Ramos (cell line): ENCODE measurements at regions not wholly inside any gene's neighbourhood (a gene's known extent, or its start where the extent isn't known, plus 50 kb on each side); places are given as distances from the start of the nearest gene placed in this dataset.

Source experiments
- in situ Hi-C: fragments of 300-500 bp; cut with MboI; formaldehyde crosslinking; loops from one replicate; pipeline ENCODE4 v1.14.3; 2022; ENCODE audit warnings: low sequenced_read_pairs; ENCODE audit not compliant: unreplicated experiment

GRCh38 chr13:105543742-105544141, 991.7 kb downstream of the EFNB2 start:
- in situ Hi-C loops: no loop called here

GRCh38 chr13:105541565-105541964, 993.9 kb downstream of the EFNB2 start:
- in situ Hi-C loops: no loop called here

GRCh38 chr13:105538346-105538745, 997.1 kb downstream of the EFNB2 start:
- in situ Hi-C loops: no loop called here

GRCh38 chr13:105537113-105537512, 998.3 kb downstream of the EFNB2 start:
- in situ Hi-C loops: no loop called here

- in situ Hi-C loops: no loop called here
Observed at GRCh38 chr13:105530468-105530867, 1005.0 kb downstream of the EFNB2 start.

- in situ Hi-C loops: no loop called here
Observed at GRCh38 chr13:105527127-105527526, 1008.3 kb downstream of the EFNB2 start.

- in situ Hi-C loops: no loop called here
Observed at GRCh38 chr13:105519771-105520170, 1015.7 kb downstream of the EFNB2 start.

GRCh38 chr13:105518086-105518485, 1017.4 kb downstream of the EFNB2 start:
- in situ Hi-C loops: no loop called here

- in situ Hi-C loops: no loop called here
Observed at GRCh38 chr13:105514401-105514800, 1021.1 kb downstream of the EFNB2 start.

GRCh38 chr13:105513448-105513847, 1022.0 kb downstream of the EFNB2 start:
- in situ Hi-C loops: no loop called here

- in situ Hi-C loops: no loop called here
Observed at GRCh38 chr13:105509981-105510762, 1025.3 kb downstream of the EFNB2 start.

- in situ Hi-C loops: no loop called here
Observed at GRCh38 chr13:105506463-105506862, 1029.0 kb downstream of the EFNB2 start.

- in situ Hi-C loops: no loop called here
Observed at GRCh38 chr13:105502193-105502592, 1033.3 kb downstream of the EFNB2 start.

- in situ Hi-C loops: no loop called here
Observed at GRCh38 chr13:105497597-105497996, 1037.9 kb downstream of the EFNB2 start.

- in situ Hi-C loops: no loop called here
Observed at GRCh38 chr13:105492216-105492615, 1043.2 kb downstream of the EFNB2 start.

GRCh38 chr13:105491345-105491744, 1044.1 kb downstream of the EFNB2 start:
- in situ Hi-C loops: no loop called here

GRCh38 chr13:105485081-105485480, 1050.4 kb downstream of the EFNB2 start:
- in situ Hi-C loops: no loop called here

GRCh38 chr13:105474983-105475610, 1060.4 kb downstream of the EFNB2 start:
- in situ Hi-C loops: no loop called here

GRCh38 chr13:105471673-105472072, 1063.8 kb downstream of the EFNB2 start:
- in situ Hi-C loops: no loop called here

GRCh38 chr13:105466376-105466775, 1069.1 kb downstream of the EFNB2 start:
- in situ Hi-C loops: no loop called here

- in situ Hi-C loops: no loop called here
Observed at GRCh38 chr13:105465745-105466144, 1069.7 kb downstream of the EFNB2 start, which contains the start of gene DAOA. Gene DAOA (plus strand): TSS chr13:105466045.

- in situ Hi-C loops: no loop called here
Observed at GRCh38 chr13:105465251-105465650, 1070.2 kb downstream of the EFNB2 start.
